Umbilical cord (tissue), 1 donor: ENCODE measurements at regions not wholly inside any gene's neighbourhood (a gene's known extent, or its start where the extent isn't known, plus 50 kb on each side); places are given as distances from the start of the nearest gene placed in this dataset.
"Not testable (repeated sequence)": the region's sequence is repeated elsewhere in the genome, so short reads cannot be mapped to it uniquely, and the experiment has no call there.

Source experiments
- DNase-seq: peaks from one replicate; pipeline ENCODE4 v3.0.0-alpha.2; 2015; ENCODE audit warnings: low spot score

- no peak for DNase-seq
Measured at GRCh38 chr3:110932567-110932966, 139.0 kb upstream of the NECTIN3 start.

DNA sequence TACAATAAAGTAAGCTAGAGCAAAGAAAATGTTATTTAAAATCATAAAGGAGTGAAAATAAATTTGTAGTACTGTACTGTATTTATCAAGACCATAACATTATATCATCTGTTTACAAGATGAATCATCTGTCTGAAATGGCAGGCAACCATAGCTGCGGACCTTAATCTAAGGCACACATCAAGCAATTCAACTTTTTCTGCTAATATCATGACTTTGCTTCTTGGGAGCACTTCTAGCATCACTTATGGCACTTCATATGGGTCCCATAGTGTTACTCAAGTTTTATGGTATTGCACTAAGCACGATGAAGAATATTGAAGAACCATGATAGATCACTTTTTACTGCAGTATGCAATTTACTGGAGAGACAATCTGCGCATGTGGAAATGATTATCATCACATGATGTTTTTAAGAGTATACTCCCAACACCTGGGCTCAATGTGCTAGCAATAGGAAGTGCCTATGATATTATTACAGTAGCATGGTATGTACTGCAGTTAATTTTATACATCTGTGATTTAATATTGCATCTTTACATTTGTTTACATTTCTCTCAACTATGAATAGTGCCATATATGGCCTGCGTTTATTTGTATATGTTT, 137.7 kb upstream of the NECTIN3 start:
- no peak for DNase-seq

- no peak for DNase-seq
Measured at GRCh38 chr3:110938629-110939028, 133.0 kb upstream of the NECTIN3 start.

DNA sequence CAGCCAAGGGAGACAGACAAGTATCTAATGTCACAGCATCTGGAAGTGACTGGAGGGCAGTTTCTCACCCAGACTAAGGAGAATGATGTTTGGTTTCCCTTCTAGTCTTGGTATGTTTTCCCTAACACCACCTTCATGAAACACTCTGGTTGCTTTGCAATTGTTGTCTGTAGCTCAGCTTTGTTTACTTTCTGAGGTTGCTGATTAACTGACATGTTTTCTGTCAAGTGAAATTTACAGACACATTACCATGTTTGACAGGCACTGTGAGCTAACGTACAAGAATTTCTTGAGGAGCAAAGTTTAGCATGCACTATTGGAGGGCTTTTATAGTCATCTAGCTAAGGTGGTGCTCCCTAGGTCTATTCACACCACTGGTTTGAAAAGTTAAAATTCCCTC, 131.6 kb upstream of the NECTIN3 start:
- no peak for DNase-seq

GRCh38 chr3:110944782-110945181, 126.8 kb upstream of the NECTIN3 start:
- DNase-seq = no peak

- DNase-seq = no peak
Measured at GRCh38 chr3:110946810-110947209, 124.8 kb upstream of the NECTIN3 start.

DNA sequence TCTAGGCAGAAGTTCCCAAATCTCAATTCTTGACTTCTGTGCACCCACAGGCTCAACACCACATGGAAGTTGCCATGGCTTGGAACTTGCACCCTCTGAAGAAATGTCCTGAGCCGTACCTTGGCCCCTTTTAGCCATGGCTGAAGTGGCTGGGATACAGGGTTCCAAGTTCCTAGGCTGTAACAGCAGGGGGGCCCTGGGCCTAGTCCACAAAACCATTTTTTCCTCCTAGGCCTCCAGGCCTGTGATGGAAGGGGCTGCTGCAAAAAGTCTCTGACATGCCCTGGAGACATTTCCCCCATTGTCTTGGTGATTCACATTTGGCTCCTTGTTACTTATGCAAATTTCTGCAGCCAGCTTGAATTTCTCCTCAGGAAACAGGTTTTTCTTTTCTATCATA, 122.4 kb upstream of the NECTIN3 start:
- DNase-seq = not testable (repeated sequence)

- no peak for DNase-seq
Measured at GRCh38 chr3:110955301-110955880, 116.2 kb upstream of the NECTIN3 start.

GRCh38 chr3:110956081-110956480, 115.5 kb upstream of the NECTIN3 start:
- no peak for DNase-seq

DNA sequence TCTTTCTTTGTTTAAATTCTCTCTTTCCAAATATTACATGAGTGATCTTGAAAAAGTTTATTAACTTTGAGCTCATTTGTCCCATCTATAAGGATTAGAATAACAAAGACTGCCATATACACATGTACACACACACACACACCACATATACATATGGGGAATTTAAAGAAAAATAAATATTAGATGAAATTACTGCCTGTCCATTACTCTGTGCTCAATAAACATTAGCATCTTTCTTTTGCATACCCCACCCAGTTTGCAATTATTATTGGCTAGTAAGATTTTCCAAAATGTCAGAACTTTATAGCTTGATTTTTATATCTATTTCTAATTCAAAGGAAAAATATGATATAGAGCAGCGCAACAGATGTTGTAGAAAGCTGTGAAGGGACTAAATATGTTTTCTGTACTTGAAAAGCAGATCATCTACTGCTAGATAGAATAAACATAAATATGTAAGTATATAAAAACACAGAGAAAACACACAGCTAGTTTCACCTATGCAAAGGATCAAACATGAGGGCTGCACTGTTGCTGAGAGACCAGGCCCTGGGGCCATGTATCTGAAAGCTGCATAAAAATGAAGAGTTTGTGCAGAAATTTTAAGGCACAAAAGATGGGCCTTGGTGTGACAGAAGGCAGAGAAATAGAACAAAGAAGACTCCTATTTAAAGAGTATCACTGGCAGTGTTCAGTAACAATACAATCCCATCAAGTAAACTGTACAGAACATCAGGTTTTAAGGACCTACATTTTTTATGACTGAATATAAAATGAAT, 114.2 kb upstream of the NECTIN3 start:
- DNase-seq = no peak

- no peak for DNase-seq
Measured at GRCh38 chr3:110958313-110959147, 113.1 kb upstream of the NECTIN3 start.

DNA sequence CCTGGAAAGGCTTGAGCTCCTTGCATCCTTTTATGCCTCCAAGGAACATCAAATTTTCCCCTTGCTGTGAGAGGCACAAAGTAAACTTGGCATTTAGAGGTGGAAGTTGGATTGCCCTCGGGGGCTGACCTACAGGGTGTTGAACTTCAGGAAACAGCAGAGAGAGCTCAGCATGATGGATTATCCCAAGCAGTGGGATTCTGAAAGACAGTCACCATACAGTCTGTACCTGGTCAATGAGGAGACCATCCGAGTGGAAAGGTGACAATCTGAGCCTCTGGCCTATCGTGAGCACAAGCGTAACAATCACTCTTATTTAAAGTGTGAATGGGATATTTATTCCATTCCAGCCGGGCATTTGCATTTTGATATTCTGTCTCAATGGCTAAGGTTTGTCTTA, 105.6 kb upstream of the NECTIN3 start:
- DNase-seq = no peak

GRCh38 chr3:110966966-110967663, 104.5 kb upstream of the NECTIN3 start:
- no peak for DNase-seq

DNA sequence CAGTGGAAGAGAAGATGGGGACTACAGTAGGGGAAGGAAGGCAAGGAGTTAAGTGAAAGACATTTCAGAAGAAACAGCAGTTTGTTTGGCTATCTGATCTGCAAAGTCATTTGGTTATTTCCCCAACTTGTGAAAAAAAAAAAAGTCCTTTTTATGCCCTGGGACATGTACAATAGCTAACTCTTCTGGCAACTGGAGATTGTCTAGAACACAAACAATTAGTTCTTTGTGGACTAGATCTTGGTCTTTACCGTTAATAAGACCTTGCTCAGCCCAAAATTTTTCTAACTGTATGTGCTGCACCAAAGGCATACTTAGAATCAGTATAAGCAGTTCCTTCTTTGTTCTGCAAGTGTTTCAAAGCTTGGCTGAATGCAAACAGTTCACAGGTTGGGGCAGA, 103.5 kb upstream of the NECTIN3 start:
- DNase-seq = no peak

DNA sequence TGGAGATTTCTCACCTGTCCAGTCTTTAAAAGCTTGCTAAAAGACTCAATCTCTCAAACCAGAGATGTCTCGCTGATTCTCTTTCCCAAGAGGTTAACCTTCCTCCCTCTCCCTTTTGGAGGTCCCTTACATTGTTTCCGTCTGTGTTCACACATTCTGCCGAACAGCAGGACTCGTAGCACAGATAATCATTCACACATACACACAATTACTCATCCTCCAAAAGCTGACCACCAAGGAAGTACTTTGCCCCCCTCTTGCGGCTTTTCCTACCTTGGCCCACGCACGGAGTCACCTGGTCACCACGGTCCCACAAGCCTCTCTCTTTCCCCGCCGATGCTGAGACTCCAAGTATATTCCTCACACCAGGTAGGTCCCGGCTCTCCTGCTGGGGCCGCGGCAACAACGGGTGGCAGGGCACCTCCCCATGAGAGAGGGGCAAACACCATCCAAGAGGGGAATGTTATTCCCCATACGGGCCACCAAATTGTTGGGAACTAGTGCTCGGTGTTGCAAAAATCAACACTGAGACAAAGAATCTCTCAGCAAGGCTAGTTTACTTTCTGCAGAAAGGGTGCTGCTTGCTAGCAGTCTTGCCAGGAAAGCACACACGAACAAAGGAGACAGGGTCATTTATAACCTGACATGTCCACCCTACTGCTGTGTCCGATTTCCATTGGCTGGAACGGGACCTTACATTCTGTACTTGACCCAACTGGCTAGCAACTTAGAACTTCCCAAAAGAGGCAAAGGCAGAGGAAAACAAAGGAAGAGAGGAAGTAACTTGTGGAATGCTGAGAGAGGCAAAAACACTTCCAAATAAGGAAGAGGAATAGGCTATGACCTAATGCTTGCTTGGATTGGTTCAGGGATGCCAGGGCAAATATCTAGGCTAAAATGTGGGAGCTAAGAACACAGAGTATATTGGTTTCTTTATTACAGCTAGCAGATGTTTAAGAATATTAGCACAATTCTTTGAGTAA, 102.1 kb upstream of the NECTIN3 start:
- DNase-seq = no peak

DNA sequence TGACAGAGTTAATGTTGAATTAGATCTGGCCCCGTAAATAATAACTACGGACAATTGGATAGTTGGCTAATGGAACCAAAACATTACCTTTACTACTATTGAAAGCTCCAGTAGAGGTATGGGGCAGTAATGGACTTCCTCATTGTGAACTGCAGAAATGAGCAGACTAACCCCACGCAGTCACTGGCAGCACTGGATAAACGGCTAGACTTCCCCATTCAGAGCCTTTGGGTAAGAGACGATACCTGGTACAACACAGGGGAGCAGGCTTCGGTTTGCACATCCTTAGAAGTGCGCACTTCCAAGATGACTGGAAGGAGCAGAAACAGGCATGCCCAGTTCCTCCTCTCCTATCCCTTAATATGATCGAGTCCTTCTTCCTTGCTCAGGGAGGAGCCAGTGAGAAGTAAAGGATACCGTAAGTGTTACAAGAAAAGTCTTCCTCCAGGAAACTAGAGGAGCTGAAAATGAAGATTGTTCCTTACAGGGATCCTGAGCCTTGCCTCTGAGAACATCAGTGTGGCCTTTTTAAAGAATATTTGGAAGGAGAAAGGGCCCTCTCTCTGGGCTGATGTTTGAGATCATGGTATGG, 100.5 kb upstream of the NECTIN3 start:
- no peak for DNase-seq

- DNase-seq = no peak
Measured at GRCh38 chr3:110973263-110973895, 98.2 kb upstream of the NECTIN3 start.

DNA sequence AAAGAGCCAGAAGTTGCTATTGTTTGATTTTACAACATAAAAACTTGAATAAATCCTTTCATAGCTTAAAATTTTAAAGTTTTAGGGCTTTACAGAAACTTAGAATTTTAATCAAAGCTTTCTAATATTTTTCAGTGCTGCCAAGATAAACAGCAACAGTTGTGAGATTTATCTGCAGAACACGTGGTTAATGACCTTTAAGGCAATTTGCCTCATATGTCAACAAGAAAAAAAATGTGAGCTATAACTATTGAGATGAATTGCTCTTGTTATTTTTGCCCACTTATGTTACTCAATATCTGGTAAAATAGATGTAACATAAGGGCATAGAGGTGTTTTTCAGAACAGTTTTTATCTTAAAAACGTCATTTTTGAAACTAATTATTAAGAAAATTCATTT, 96.7 kb upstream of the NECTIN3 start:
- DNase-seq = no peak

GRCh38 chr3:110984456-110985250, 87.0 kb upstream of the NECTIN3 start:
- no peak for DNase-seq
